ENCODE measurements at regions not wholly inside any gene's neighbourhood (a gene's known extent, or its start where the extent isn't known, plus 50 kb on each side); places are given as distances from the start of the nearest gene placed in this dataset.

DNA sequence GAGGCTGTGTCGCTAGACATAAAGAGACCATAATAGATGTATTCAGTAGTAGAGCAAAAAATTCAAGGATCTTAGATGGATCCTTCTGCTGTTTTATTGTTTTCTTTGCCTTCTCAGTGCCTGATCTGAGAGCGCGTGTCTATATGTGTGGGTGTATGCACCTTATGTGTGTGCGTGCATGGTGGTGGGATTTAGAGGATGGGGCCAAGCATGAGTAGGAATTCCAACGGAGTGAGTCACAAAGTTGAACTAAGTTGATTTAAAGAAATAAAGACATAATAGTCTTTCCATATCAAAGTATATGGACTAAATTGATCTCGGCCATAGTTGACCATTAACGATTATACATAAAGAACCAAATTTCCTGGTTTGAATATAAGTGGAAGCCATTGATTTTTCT lies 178.7 kb downstream of the CYYR1 start:
- H3K27me3 ChIP-seq (ENCODE audit: control insufficient read depth in 2 of 2, insufficient read depth in 2 of 2, low read length in 2 of 2): no peaks in the 10 kb centered on the region
- ChIA-PET POLR2A (no interaction called here), CTCF (ENCODE audit: low intra/inter-chr PET ratio) (no interaction called here)
- no peak overlapping the region for H3K9ac ChIP-seq (ENCODE audit: insufficient read depth in 1 of 2, low read depth in 2 of 2, low read length in 2 of 2)
- no peak overlapping the region for H3K27ac ChIP-seq (ENCODE audit: extremely low read depth, low read depth, low read length)
- no peak overlapping the region for H2AFZ ChIP-seq (ENCODE audit: low read depth, low read length)
- no peaks in the 10 kb centered on the region for H4K20me1 ChIP-seq (replicated peaks; ENCODE audit: control insufficient read depth, insufficient read depth, low read length)
- H3K4me2 ChIP-seq (ENCODE audit: insufficient read depth, low read length): no peak overlapping the region
- H3K79me2 ChIP-seq (ENCODE audit: control insufficient read depth, insufficient read depth, low read length): no peaks in the 10 kb centered on the region
- no TSS peak for BruUV-seq (replicated peaks)
- no peak overlapping the region for H3K4me3 ChIP-seq
- peaks cover 2% of the 10 kb centered on the region; the same call in 1 of the 2 replicates for H3K9me3 ChIP-seq (replicated peaks; ENCODE audit: control insufficient read depth, insufficient read depth, low read depth, low read length)
- H3K4me1 ChIP-seq (replicated peaks in 1 of 2; ENCODE audit: control insufficient read depth in 2 of 2, insufficient read depth in 2 of 2, low read length in 2 of 2): no peaks in the 10 kb centered on the region
- H3K9me1 ChIP-seq (ENCODE audit: control insufficient read depth, insufficient read depth, low read length): no peaks in the 10 kb centered on the region
- WGBS (ENCODE audit: insufficient coverage, low coverage, missing lambda C conversion rate): 3% methylated on average over 7 of the region's 7 CpGs
- intact Hi-C loops (cut with micrococcal nuclease): no loop called here
- in situ Hi-C loops (cut with MboI): no loop called here
- no peaks in the 10 kb centered on the region for H3K36me3 ChIP-seq (ENCODE audit: control insufficient read depth, insufficient read depth, low read length)
- FAIRE-seq (no peak), DNase-seq (ENCODE audit: extremely low read depth in 1 of 4, low spot score in 3 of 4) (no peak), ATAC-seq (no peak)
- TF ChIP-seq ATF1 (CRISPR knock-in tag; IDR thresholded peaks at IDR 0.05) (no peak), ATF1 (tag; IDR thresholded peaks at IDR 0.05) (no peak), KAT8 (IDR thresholded peaks at IDR 0.05; ENCODE audit: low read depth) (no peak), KAT2B (IDR thresholded peaks at IDR 0.05; ENCODE audit: low read depth, low read length) (no peak), ZZZ3 (IDR thresholded peaks at IDR 0.05) (no peak), TRIM24 (IDR thresholded peaks at IDR 0.05) (no peak)
- TF ChIP-seq, protein P1, sequence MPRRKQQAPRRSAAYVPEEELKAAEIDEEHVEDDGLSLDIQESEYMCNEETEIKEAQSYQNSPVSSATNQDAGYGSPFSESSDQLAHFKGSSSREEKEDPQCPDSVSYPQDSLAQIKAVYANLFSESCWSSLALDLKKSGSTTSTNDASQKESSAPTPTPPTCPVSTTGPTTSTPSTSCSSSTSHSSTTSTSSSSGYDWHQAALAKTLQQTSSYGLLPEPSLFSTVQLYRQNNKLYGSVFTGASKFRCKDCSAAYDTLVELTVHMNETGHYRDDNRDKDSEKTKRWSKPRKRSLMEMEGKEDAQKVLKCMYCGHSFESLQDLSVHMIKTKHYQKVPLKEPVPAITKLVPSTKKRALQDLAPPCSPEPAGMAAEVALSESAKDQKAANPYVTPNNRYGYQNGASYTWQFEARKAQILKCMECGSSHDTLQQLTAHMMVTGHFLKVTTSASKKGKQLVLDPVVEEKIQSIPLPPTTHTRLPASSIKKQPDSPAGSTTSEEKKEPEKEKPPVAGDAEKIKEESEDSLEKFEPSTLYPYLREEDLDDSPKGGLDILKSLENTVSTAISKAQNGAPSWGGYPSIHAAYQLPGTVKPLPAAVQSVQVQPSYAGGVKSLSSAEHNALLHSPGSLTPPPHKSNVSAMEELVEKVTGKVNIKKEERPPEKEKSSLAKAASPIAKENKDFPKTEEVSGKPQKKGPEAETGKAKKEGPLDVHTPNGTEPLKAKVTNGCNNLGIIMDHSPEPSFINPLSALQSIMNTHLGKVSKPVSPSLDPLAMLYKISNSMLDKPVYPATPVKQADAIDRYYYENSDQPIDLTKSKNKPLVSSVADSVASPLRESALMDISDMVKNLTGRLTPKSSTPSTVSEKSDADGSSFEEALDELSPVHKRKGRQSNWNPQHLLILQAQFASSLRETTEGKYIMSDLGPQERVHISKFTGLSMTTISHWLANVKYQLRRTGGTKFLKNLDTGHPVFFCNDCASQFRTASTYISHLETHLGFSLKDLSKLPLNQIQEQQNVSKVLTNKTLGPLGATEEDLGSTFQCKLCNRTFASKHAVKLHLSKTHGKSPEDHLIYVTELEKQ (CRISPR knock-in tag; IDR thresholded peaks at IDR 0.05): no peak
- TF ChIP-seq, protein P2, sequence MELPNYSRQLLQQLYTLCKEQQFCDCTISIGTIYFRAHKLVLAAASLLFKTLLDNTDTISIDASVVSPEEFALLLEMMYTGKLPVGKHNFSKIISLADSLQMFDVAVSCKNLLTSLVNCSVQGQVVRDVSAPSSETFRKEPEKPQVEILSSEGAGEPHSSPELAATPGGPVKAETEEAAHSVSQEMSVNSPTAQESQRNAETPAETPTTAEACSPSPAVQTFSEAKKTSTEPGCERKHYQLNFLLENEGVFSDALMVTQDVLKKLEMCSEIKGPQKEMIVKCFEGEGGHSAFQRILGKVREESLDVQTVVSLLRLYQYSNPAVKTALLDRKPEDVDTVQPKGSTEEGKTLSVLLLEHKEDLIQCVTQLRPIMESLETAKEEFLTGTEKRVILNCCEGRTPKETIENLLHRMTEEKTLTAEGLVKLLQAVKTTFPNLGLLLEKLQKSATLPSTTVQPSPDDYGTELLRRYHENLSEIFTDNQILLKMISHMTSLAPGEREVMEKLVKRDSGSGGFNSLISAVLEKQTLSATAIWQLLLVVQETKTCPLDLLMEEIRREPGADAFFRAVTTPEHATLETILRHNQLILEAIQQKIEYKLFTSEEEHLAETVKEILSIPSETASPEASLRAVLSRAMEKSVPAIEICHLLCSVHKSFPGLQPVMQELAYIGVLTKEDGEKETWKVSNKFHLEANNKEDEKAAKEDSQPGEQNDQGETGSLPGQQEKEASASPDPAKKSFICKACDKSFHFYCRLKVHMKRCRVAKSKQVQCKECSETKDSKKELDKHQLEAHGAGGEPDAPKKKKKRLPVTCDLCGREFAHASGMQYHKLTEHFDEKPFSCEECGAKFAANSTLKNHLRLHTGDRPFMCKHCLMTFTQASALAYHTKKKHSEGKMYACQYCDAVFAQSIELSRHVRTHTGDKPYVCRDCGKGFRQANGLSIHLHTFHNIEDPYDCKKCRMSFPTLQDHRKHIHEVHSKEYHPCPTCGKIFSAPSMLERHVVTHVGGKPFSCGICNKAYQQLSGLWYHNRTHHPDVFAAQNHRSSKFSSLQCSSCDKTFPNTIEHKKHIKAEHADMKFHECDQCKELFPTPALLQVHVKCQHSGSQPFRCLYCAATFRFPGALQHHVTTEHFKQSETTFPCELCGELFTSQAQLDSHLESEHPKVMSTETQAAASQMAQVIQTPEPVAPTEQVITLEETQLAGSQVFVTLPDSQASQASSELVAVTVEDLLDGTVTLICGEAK (IDR thresholded peaks at IDR 0.05): no peak
- TF ChIP-seq, protein P2 (CRISPR knock-in tag; IDR thresholded peaks at IDR 0.05): no peak
- TF ChIP-seq, protein P3, sequence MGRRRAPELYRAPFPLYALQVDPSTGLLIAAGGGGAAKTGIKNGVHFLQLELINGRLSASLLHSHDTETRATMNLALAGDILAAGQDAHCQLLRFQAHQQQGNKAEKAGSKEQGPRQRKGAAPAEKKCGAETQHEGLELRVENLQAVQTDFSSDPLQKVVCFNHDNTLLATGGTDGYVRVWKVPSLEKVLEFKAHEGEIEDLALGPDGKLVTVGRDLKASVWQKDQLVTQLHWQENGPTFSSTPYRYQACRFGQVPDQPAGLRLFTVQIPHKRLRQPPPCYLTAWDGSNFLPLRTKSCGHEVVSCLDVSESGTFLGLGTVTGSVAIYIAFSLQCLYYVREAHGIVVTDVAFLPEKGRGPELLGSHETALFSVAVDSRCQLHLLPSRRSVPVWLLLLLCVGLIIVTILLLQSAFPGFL (CRISPR knock-in tag; IDR thresholded peaks at IDR 0.05): no peak
